Upper lobe of left lung (tissue), 4 donors: ENCODE measurements at regions not wholly inside any gene's neighbourhood (a gene's known extent, or its start where the extent isn't known, plus 50 kb on each side); places are given as distances from the start of the nearest gene placed in this dataset.

Experiments
- CTCF ChIP-seq, 6 experiments: fragments of 450-650 bp in 4 of 6; fragments of 200-600 bp in 2 of 6; sonication (generic) in 2 of 6; IDR thresholded peaks; one replicate each; pipeline ENCODE4 v1.5.1; 2016 to 2019; ENCODE audit warnings: antibody characterized with exemption in 6 of 6
- EP300 ChIP-seq, 4 donors: sonication (generic); formaldehyde crosslinking; IDR thresholded peaks; one replicate each; pipeline ENCODE4 v1.5.1; 2017; ENCODE audit warnings: antibody characterized with exemption in 4 of 4, control low read depth in 2 of 4
- POLR2A ChIP-seq, 4 donors: fragments of 450-650 bp; IDR thresholded peaks; one replicate each; pipeline ENCODE4 v1.5.1; 2016 to 2017; ENCODE audit warnings: antibody characterized with exemption in 4 of 4, mild to moderate bottlenecking in 2 of 4
- POLR2AphosphoS5 ChIP-seq, 2 donors: sonication (generic); formaldehyde crosslinking; IDR thresholded peaks; one replicate each; pipeline ENCODE4 v1.5.1; 2017; ENCODE audit warnings: antibody characterized with exemption in 2 of 2

- TF ChIP-seq CTCF (IDR thresholded peaks at IDR 0.05) (no peak), POLR2A (IDR thresholded peaks at IDR 0.05) (no peak), POLR2AphosphoS5 (IDR thresholded peaks at IDR 0.05) (no peak), EP300 (IDR thresholded peaks at IDR 0.05) (no peak)
These were observed 376.7 kb downstream of the ALG10 start for GRCh38 chr12:34398706-34399630.
